Ascending aorta (tissue), 2 donors: ENCODE measurements at regions not wholly inside any gene's neighbourhood (a gene's known extent, or its start where the extent isn't known, plus 50 kb on each side); places are given as distances from the start of the nearest gene placed in this dataset.

ENCODE experiments used
- DNase-seq, 2 donors: peaks; one replicate each; pipeline ENCODE4 v3.0.0-alpha.2; 2019; ENCODE audit warnings: low spot score in 2 of 2
- H3K27ac ChIP-seq, 2 donors: fragments of 200-600 bp; sonication (generic); one replicate each; pipeline ENCODE4 v1.5.1; 2016 to 2017; ENCODE audit warnings: mild to moderate bottlenecking in 1 of 2
- H3K27me3 ChIP-seq: fragments of 200-600 bp; sonication (generic); one replicate; pipeline ENCODE4 v1.5.1; 2017
- H3K36me3 ChIP-seq, 2 donors: fragments of 200-600 bp; sonication (generic); one replicate each; pipeline ENCODE4 v1.5.1; 2016
- H3K4me1 ChIP-seq, 2 donors: fragments of 200-600 bp; sonication (generic); one replicate each; pipeline ENCODE4 v1.5.1; 2016 to 2017; ENCODE audit warnings: mild to moderate bottlenecking in 1 of 2
- H3K4me3 ChIP-seq, 2 donors: fragments of 200-600 bp; sonication (generic); one replicate each; pipeline ENCODE4 v1.5.1; 2016 to 2017; ENCODE audit warnings: mild to moderate bottlenecking in 1 of 2
- H3K9me3 ChIP-seq, 2 donors: fragments of 200-600 bp; sonication (generic); one replicate each; pipeline ENCODE4 v1.5.1; 2016
- intact Hi-C: fragments of 100-400 bp; cut with DNase I; formaldehyde crosslinking; loops from one replicate; pipeline ENCODE4 v1.15.1; 2023
- TF ChIP-seq, protein P1 (sequence below), 3 experiments: fragments of 200-600 bp in 2 of 3; fragments of 450-650 bp in 1 of 3; sonication (generic) in 2 of 3; IDR thresholded peaks; one replicate each; pipeline ENCODE4 v1.5.1; 2016 to 2019; ENCODE audit warnings: antibody characterized with exemption in 3 of 3, mild to moderate bottlenecking in 1 of 3, moderate library complexity in 1 of 3

DNA sequence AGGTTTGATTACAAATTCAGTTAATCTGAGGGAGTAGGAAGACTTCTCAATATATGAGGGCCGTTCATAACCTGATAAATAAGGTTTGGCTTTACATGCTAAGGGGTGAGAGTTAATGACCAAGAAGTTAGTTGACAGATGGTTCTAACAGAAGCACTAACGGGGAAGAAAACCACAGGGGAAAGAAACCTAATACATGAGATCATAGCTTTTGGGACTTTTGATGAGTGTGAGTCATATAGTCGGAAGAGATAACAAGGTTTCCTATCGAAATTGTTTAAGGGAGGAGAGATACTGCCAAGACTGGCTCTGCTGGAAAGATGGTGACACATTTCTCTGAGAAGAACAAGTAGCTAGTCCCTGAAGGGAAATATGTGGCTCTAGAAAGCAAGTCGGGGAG is 140.1 kb downstream of the COX7C start:
- intact Hi-C loops = no loop called here

DNA sequence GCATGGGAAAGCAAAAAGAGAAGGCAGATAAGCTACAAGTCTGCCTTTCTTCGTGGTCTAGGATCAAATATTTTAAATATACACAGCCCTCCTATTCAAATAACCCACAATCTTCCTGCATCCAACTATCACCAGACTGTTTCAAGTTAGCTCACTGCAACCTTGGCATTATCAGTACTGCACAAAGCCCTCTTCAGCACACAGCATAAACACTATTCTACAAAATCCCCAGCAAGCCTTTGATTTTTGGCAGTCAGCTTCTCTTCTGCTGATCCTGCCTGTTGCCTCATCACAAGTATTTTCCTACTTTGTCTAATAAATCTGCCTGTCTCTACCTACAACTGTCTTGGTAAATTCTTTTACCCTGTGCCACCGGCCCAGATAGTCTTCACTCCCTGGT is 142.9 kb downstream of the COX7C start:
- H3K4me1 ChIP-seq = no peaks in the 10 kb centered on the region
- H3K27ac ChIP-seq = no peak overlapping the region
- no peaks in the 10 kb centered on the region for H3K27me3 ChIP-seq
- intact Hi-C loops = no loop called here
- TF ChIP-seq, protein P1, sequence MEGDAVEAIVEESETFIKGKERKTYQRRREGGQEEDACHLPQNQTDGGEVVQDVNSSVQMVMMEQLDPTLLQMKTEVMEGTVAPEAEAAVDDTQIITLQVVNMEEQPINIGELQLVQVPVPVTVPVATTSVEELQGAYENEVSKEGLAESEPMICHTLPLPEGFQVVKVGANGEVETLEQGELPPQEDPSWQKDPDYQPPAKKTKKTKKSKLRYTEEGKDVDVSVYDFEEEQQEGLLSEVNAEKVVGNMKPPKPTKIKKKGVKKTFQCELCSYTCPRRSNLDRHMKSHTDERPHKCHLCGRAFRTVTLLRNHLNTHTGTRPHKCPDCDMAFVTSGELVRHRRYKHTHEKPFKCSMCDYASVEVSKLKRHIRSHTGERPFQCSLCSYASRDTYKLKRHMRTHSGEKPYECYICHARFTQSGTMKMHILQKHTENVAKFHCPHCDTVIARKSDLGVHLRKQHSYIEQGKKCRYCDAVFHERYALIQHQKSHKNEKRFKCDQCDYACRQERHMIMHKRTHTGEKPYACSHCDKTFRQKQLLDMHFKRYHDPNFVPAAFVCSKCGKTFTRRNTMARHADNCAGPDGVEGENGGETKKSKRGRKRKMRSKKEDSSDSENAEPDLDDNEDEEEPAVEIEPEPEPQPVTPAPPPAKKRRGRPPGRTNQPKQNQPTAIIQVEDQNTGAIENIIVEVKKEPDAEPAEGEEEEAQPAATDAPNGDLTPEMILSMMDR (IDR thresholded peaks at IDR 0.05) = no peak
- H3K36me3 ChIP-seq = no peaks in the 10 kb centered on the region
- DNase-seq = no peak
- no peak overlapping the region for H3K4me3 ChIP-seq
- H3K9me3 ChIP-seq = no peaks in the 10 kb centered on the region

More for the DNA sequence above, 140.1 kb downstream of the COX7C start:
- no peaks in the 10 kb centered on the region for H3K36me3 ChIP-seq
- H3K27me3 ChIP-seq = no peaks in the 10 kb centered on the region
- TF ChIP-seq, protein P1 (IDR thresholded peaks at IDR 0.05) = no peak
- no peak for DNase-seq
- no peak overlapping the region for H3K27ac ChIP-seq
- H3K9me3 ChIP-seq = no peaks in the 10 kb centered on the region
- no peaks in the 10 kb centered on the region for H3K4me1 ChIP-seq
- H3K4me3 ChIP-seq = no peak overlapping the region

DNA sequence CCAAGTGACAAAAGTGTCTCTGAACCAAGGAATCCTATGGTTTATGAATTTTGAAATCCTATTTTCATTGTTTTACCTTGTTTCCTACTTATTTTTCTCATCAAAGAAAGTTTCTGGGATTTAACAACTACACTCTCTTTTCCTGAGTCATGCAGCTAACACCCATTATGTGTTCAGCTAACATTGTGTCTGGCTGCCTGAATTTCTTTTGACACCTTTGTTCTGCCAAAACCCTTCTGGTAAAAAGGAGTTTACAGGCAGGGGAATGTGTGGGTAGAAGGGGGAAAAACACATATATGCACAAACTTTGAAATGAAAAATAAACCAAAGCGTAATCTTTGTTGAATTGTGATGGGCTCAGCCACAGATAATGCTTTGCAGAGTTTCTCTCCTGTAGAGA is 146.2 kb downstream of the COX7C start:
- no peak overlapping the region for H3K4me3 ChIP-seq
- no peaks in the 10 kb centered on the region for H3K27me3 ChIP-seq
- H3K36me3 ChIP-seq = no peaks in the 10 kb centered on the region
- H3K4me1 ChIP-seq = no peaks in the 10 kb centered on the region
- no peak overlapping the region for H3K27ac ChIP-seq
- no peaks in the 10 kb centered on the region for H3K9me3 ChIP-seq
- no peak for DNase-seq
- intact Hi-C loops = no loop called here
- TF ChIP-seq, protein P1 (IDR thresholded peaks at IDR 0.05) = no peak

DNA sequence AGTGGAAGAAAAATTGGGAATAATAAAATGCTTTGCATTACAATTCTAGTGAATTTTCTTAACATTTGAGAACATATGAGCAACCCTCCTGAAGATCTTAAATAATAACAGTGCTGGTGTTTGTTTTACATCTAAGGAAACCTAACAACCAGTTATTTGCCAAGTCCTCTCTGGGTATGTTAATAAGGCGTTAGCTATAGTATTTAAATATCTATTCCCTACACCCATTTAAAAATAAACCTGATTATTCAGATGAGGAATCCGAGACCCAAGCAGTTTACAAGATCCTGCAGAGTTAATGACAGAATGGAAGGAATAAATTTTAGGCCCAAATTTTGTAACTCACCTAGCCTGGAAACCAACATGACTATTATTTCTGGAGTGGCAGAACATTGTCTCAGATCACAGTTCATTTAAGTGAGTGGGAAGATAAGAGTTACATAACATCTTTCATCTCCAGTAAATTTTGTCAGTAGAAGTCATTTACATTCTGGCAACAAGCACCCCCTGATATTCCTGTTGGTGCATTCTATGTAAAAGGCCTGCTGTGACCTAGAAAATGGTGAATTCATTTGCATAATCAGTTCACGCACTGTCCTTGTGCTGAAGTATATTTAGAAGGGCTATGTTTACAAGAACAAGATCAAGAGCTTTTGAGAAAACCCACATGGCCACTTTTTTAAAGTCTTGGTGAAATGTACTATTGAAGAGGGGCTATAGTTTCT is 148.2 kb downstream of the COX7C start:
- Histone ChIP-seq H3K4me1 (no peaks in the 10 kb centered on the region), H3K27ac (no peak overlapping the region), H3K4me3 (no peak overlapping the region), H3K9me3 (no peaks in the 10 kb centered on the region), H3K27me3 (no peaks in the 10 kb centered on the region), H3K36me3 (no peaks in the 10 kb centered on the region)
- TF ChIP-seq, protein P1 (IDR thresholded peaks at IDR 0.05) = no peak
- no peak for DNase-seq
- intact Hi-C loops = no loop called here

DNA sequence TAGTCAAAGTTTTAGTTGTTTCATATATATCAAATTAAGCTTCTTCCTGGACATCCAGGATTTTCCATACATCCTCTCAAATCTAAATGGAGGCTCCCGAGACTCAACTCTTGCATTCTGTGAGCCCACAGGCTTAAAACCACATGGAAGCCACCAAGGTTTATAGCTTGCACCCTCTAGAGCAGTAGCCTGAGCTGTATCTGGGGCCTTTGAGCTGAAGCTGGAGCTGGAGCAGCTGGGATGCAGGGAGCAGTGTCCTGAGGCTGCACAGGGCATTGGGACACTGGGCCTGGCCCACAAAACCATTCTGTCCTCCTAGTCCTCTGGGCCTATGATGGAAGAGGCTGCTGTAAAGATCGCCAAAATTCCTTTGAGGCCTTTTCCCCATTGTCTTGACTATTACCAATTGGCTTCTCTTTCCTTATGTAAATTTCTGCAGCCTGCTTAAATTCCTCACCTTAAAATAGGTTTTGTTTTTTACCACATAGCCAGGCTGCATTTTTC is 151.0 kb downstream of the COX7C start:
- intact Hi-C loops = no loop called here
- no peaks in the 10 kb centered on the region for H3K27me3 ChIP-seq
- no peaks in the 10 kb centered on the region for H3K36me3 ChIP-seq
- H3K4me1 ChIP-seq = no peaks in the 10 kb centered on the region
- H3K9me3 ChIP-seq = no peaks in the 10 kb centered on the region
- DNase-seq = no peak
- TF ChIP-seq, protein P1 (IDR thresholded peaks at IDR 0.05) = no peak
- H3K4me3 ChIP-seq = no peak overlapping the region
- no peak overlapping the region for H3K27ac ChIP-seq
